HepG2 (cell line): ENCODE measurements at regions not wholly inside any gene's neighbourhood (a gene's known extent, or its start where the extent isn't known, plus 50 kb on each side); places are given as distances from the start of the nearest gene placed in this dataset.

Experiments
- ATAC-seq: fragments of 200-7000 bp; cut with Tn5 transposase; 3 replicates; pipeline ENCODE4 v1.9.1; 2020; ENCODE audit warnings: mild to moderate bottlenecking, moderate library complexity
- BruUV-seq: library from RNA; stranded (reverse); fragments of 400-500 nt; replicated peaks from 2 replicates; lab custom pipeline; 2021; lab: Mats Ljungman, UMichigan
- CTCF ChIA-PET: fragments of 300-600 bp; formaldehyde crosslinking; extraction: SDS; loops from one replicate; lab custom pipeline; 2021; ENCODE audit warnings: low total read pairs, inconsistent platforms, low intra/inter-chr PET ratio; lab: Yijun Ruan, JAX
- POLR2A ChIA-PET: fragments of 350-600 bp; sonication (Branson Sonifier 250); formaldehyde crosslinking; loops from one replicate; lab custom pipeline; 2020; ENCODE audit warnings: antibody characterized with exemption, inconsistent platforms; lab: Yijun Ruan, JAX
- DNase-seq: peaks from one replicate; pipeline ENCODE4 v3.0.0-alpha.2; 2015; ENCODE audit warnings: low spot score
- FAIRE-seq: peaks from 3 replicates; lab custom pipeline; 2011; peaks lifted over from hg19 to GRCh38; lab: Jason Lieb, UNC
- H2AFZ ChIP-seq: one replicate; pipeline ENCODE4 v1.6.1; 2011; ENCODE audit warnings: low read length, inconsistent platforms
- H3K27ac ChIP-seq: fragments of 300-600 bp; 3 replicates; pipeline ENCODE4 v1.8.0; 2011; ENCODE audit warnings: mixed run types, mild to moderate bottlenecking, mixed read lengths, low read length, inconsistent platforms; ENCODE audit not compliant: insufficient read depth; ENCODE audit errors: extremely low read length
- H3K27me3 ChIP-seq, 2 experiments: fragments of 200-600 bp in 1 of 2; 2 replicates in 1 of 2; 3 replicates in 1 of 2; pipeline versions ENCODE4 v1.6.0 to v1.8.0; 2011; ENCODE audit warnings: low read length in 2 of 2, mild to moderate bottlenecking in 2 of 2, moderate library complexity in 2 of 2, inconsistent platforms in 1 of 2; ENCODE audit not compliant: insufficient read depth in 2 of 2, control insufficient read depth in 1 of 2
- H3K36me3 ChIP-seq, 2 experiments: fragments of 200-600 bp in 1 of 2; replicated peaks in 1 of 2; 2 replicates in 1 of 2; 3 replicates in 1 of 2; pipeline versions ENCODE4 v1.5.1 to v1.8.0; 2011; ENCODE audit warnings: low read length in 2 of 2, inconsistent platforms in 1 of 2; ENCODE audit not compliant: insufficient read depth in 2 of 2, control insufficient read depth in 1 of 2
- H3K4me1 ChIP-seq: 2 replicates; pipeline ENCODE4 v1.5.1; 2012; ENCODE audit warnings: low read length, inconsistent platforms; ENCODE audit not compliant: insufficient read depth
- H3K4me2 ChIP-seq: 2 replicates; pipeline ENCODE4 v1.6.0; 2011; ENCODE audit warnings: low read depth, low read length, inconsistent platforms
- H3K4me3 ChIP-seq, 3 experiments: fragments of 200-600 bp in 1 of 3; sonication (generic), shearing (Covaris generic) in 1 of 3; replicated peaks in 1 of 3; 2 replicates each; pipeline ENCODE4 v1.5.1; 2011 to 2016; ENCODE audit warnings: low read length in 3 of 3, inconsistent platforms in 2 of 3, low read depth in 2 of 3, mild to moderate bottlenecking in 2 of 3, control low read depth in 1 of 3, mixed read lengths in 1 of 3; ENCODE audit not compliant: insufficient read depth in 1 of 3
- H3K79me2 ChIP-seq: one replicate; pipeline ENCODE4 v1.6.1; 2011; ENCODE audit warnings: low read length, inconsistent platforms; ENCODE audit not compliant: insufficient read depth
- H3K9ac ChIP-seq: 2 replicates; pipeline ENCODE4 v1.6.0; 2011; ENCODE audit warnings: mild to moderate bottlenecking, low read depth, low read length, inconsistent platforms; ENCODE audit not compliant: insufficient read depth
- H3K9me3 ChIP-seq: 2 replicates; pipeline ENCODE4 v1.5.1; 2012; ENCODE audit warnings: mild to moderate bottlenecking, low read length
- H4K20me1 ChIP-seq: 2 replicates; pipeline ENCODE4 v1.6.0; 2011; ENCODE audit warnings: inconsistent platforms, mild to moderate bottlenecking, low read length, moderate library complexity; ENCODE audit not compliant: insufficient read depth
- AGO1 ChIP-seq: fragments of 200-400 bp; formaldehyde crosslinking; IDR thresholded peaks from 2 replicates; pipeline ENCODE4 v1.6.1; 2017; ENCODE audit warnings: mild to moderate bottlenecking, low read depth, low read length, moderate library complexity; ENCODE audit not compliant: poor library complexity, severe bottlenecking
- CBFB ChIP-seq: sonication (generic); formaldehyde crosslinking; IDR thresholded peaks from 2 replicates; pipeline ENCODE4 v1.4.0; 2020; ENCODE audit warnings: missing genetic modification reagents
- KAT7 ChIP-seq: IDR thresholded peaks from 2 replicates; pipeline ENCODE4 v1.6.1; 2018; ENCODE audit warnings: borderline replicate concordance, missing compliant biosample characterization
- PAF1 ChIP-seq: IDR thresholded peaks from 2 replicates; pipeline ENCODE4 v1.6.1; 2016; ENCODE audit warnings: missing genetic modification reagents, missing compliant biosample characterization
- PBX2 ChIP-seq: IDR thresholded peaks from 2 replicates; pipeline ENCODE4 v1.6.1; 2016; ENCODE audit warnings: control low read depth
- ZNF275 ChIP-seq: sonication (generic); formaldehyde crosslinking; IDR thresholded peaks from 2 replicates; pipeline ENCODE4 v1.8.0; 2022; ENCODE audit warnings: missing genetic modification reagents, mild to moderate bottlenecking, inconsistent platforms, borderline replicate concordance
- ZNF280D ChIP-seq: sonication (generic); formaldehyde crosslinking; IDR thresholded peaks from 2 replicates; pipeline ENCODE4 v1.5.1; 2020; ENCODE audit warnings: mild to moderate bottlenecking, missing genetic modification reagents
- ZNF513 ChIP-seq: sonication (generic); formaldehyde crosslinking; conservative IDR thresholded peaks from 2 replicates; pipeline ENCODE4 v1.5.0; 2020; ENCODE audit warnings: missing genetic modification reagents
- ZNF598 ChIP-seq: sonication (generic); formaldehyde crosslinking; IDR thresholded peaks from 2 replicates; pipeline ENCODE4 v1.5.1; 2020; ENCODE audit warnings: mild to moderate bottlenecking, missing genetic modification reagents, borderline replicate concordance
- ZNF770 ChIP-seq: sonication (generic); formaldehyde crosslinking; IDR thresholded peaks from 2 replicates; pipeline ENCODE4 v1.5.0; 2020; ENCODE audit warnings: mild to moderate bottlenecking, missing genetic modification reagents
- WGBS: methylation state at CpG from one replicate; pipeline ENCODE4 v1.1.6; 2017; ENCODE audit warnings: low lambda C conversion rate; 5-methylcytosine and 5-hydroxymethylcytosine counted together
- in situ Hi-C: cut with HindIII; loops from 2 replicates; pipeline ENCODE4 v1.10.0; 2017; ENCODE audit warnings: low pct_unique_long_range_greater_than_20kb; ENCODE audit not compliant: extremely low pct_ligation_motif_present
- intact Hi-C: fragments of 100-400 bp; cut with micrococcal nuclease; formaldehyde crosslinking; loops from one replicate; pipeline ENCODE4 v1.10.0; 2022; ENCODE audit not compliant: unreplicated experiment

- Histone ChIP-seq H2AFZ (no peak overlapping the region), H3K27me3 (no peaks in the 10 kb centered on the region), H3K9me3 (no peaks in the 10 kb centered on the region), H3K9ac (no peak overlapping the region), H3K27ac (no peak overlapping the region), H3K79me2 (no peaks in the 10 kb centered on the region), H3K4me3 (no peak overlapping the region), H3K36me3 (no peaks in the 10 kb centered on the region), H3K4me1 (peaks cover 7% of the 10 kb centered on the region; the same call in 1 of the 2 replicates), H3K4me2 (no peak overlapping the region), H4K20me1 (no peaks in the 10 kb centered on the region)
- in situ Hi-C loops = no loop called here
- DNase-seq (no peak), ATAC-seq (no peak), FAIRE-seq (no peak)
- POLR2A ChIA-PET = no interaction called here
- intact Hi-C loops = no loop called here
- BruUV-seq = no TSS peak
- CTCF ChIA-PET = no interaction called here
- 47% methylated on average over 8 of the region's 8 CpGs for WGBS
- TF ChIP-seq ZNF513 (CRISPR knock-in tag) = no peak
- TF ChIP-seq ZNF598 = no peak
- no peak for TF ChIP-seq KAT7
- no peak for TF ChIP-seq PAF1 (CRISPR knock-in tag)
- no peak for TF ChIP-seq AGO1
- no peak for TF ChIP-seq CBFB
- TF ChIP-seq ZNF770 (CRISPR knock-in tag) = no peak
- TF ChIP-seq PBX2 (CRISPR knock-in tag) = no peak
- no peak for TF ChIP-seq ZNF280D (CRISPR knock-in tag)
- TF ChIP-seq ZNF275 (CRISPR knock-in tag) = no peak
These were observed 138.1 kb upstream of the LMNTD1 start for GRCh38 chr12:25690996-25691864.
